Esophagus (tissue), 2 donors: ENCODE measurements at regions not wholly inside any gene's neighbourhood (a gene's known extent, or its start where the extent isn't known, plus 50 kb on each side); places are given as distances from the start of the nearest gene placed in this dataset.
"Not testable (repeated sequence)": the region's sequence is repeated elsewhere in the genome, so short reads cannot be mapped to it uniquely, and the experiment has no call there.

Source experiments
- H3K27ac ChIP-seq, 2 donors: one replicate each; pipeline ENCODE4 v1.5.1; 2013; ENCODE audit warnings: low read depth in 2 of 2, mild to moderate bottlenecking in 2 of 2, inconsistent platforms in 1 of 2, low read length in 1 of 2, moderate library complexity in 1 of 2
- H3K27me3 ChIP-seq, 2 donors: one replicate each; pipeline ENCODE4 v1.6.1; 2013; ENCODE audit warnings: low read length in 2 of 2, control low read depth in 1 of 2, mild to moderate bottlenecking in 1 of 2; ENCODE audit not compliant: insufficient read depth in 2 of 2, control insufficient read depth in 1 of 2
- H3K36me3 ChIP-seq, 2 donors: one replicate each; pipeline ENCODE4 v1.6.1; 2013; ENCODE audit warnings: low read length in 1 of 2; ENCODE audit not compliant: control insufficient read depth in 2 of 2, insufficient read depth in 2 of 2
- H3K4me1 ChIP-seq, 2 donors: one replicate each; pipeline ENCODE4 v1.6.1; 2013; ENCODE audit warnings: low read length in 1 of 2; ENCODE audit not compliant: control insufficient read depth in 2 of 2, insufficient read depth in 2 of 2
- H3K4me3 ChIP-seq, 2 donors: one replicate each; pipeline ENCODE4 v1.5.1; 2013; ENCODE audit warnings: low read length in 2 of 2, mild to moderate bottlenecking in 2 of 2, low read depth in 1 of 2, moderate library complexity in 1 of 2
- H3K9me3 ChIP-seq, 2 donors: one replicate each; pipeline ENCODE4 v1.6.1; 2013; ENCODE audit warnings: mild to moderate bottlenecking in 2 of 2, low read depth in 1 of 2, low read length in 1 of 2, moderate library complexity in 1 of 2; ENCODE audit not compliant: control insufficient read depth in 2 of 2, insufficient read depth in 1 of 2
- WGBS, 2 donors: extraction: QIAGEN DNeasy Blood & Tissue Kit; methylation state at CpG; one replicate each; pipeline ENCODE4 v1.1.7; 2013; 5-methylcytosine and 5-hydroxymethylcytosine counted together
- donor health status: healthy with polysubstance abuse.
- donor health status: Bipolar disorder and iron deficiency.

DNA sequence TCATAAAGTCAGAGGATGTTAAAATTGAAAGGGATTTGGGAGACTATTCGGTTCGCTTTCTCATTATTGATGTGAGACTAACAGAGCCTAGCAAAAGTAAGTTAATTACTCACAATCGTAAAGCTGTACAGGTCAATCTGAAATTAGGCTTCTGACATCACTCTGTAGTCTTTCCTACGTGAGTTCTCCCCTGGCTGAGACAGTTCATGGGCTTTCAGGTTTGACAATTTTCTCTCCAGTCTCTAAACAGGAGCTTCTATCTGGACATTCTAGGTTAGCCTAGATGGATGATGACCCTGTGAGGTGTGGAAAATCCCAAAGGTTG lies 77.5 kb upstream of the VKORC1L1 start:
- H3K4me3 ChIP-seq, H3K4me1 ChIP-seq, H3K27me3 ChIP-seq, H3K9me3 ChIP-seq, H3K36me3 ChIP-seq, H3K27ac ChIP-seq: not testable (repeated sequence)
- 83 to 87% methylated on average over 4 of the region's 4 CpGs for WGBS, 2 donors

DNA sequence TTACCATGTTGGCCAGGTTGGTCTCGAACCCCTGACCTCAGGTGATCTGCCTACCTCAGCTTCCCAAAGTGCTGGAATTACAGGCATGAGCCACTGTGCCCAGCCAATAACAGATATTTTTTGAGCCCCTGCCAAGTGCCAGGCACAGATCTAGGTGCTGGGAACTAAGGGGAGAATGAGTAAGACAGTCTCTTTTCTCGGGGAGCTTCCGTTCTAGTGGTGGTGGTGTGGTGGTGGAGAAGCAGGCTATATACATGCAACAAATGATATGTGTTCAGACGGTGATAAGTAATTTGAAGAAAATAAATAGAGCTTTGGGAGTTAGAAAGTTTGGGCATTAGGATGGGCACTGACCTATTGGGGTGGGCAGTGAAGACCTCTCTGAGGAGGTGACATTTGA lies 76.7 kb upstream of the VKORC1L1 start:
- 90 to 95% methylated on average over 4 of the region's 4 CpGs for WGBS, 2 donors
- Histone ChIP-seq H3K27ac (no peak overlapping the region), H3K36me3 (peaks cover 0 to 2% of the 10 kb centered on the region in 2 donors), H3K9me3 (no peaks in the 10 kb centered on the region), H3K27me3 (no peaks in the 10 kb centered on the region), H3K4me3 (no peak overlapping the region), H3K4me1 (no peaks in the 10 kb centered on the region)

DNA sequence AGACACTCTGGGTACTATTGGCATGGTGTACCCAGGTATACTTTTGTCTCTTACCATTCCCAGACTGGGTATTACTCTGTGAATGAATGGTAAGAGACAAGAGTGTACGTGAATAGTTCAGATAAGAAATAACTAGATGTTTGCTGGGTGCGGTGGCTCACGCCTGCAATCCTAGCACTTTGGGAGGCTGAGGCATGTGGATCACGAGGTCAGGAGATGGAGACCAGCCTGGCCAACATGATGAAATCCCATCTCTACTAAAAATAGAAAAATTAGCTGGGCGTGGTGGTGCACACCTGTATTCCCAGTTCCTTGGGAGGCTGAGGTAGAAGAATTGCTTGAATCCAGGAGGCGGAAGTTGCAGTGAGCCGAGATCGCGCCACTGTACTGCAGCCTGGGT lies 75.8 kb upstream of the VKORC1L1 start:
- 88 to 90% methylated on average over 9 of the region's 9 CpGs for WGBS, 2 donors
- not testable (repeated sequence) for H3K27ac ChIP-seq, H3K4me1 ChIP-seq, H3K27me3 ChIP-seq, H3K4me3 ChIP-seq, H3K9me3 ChIP-seq, H3K36me3 ChIP-seq

DNA sequence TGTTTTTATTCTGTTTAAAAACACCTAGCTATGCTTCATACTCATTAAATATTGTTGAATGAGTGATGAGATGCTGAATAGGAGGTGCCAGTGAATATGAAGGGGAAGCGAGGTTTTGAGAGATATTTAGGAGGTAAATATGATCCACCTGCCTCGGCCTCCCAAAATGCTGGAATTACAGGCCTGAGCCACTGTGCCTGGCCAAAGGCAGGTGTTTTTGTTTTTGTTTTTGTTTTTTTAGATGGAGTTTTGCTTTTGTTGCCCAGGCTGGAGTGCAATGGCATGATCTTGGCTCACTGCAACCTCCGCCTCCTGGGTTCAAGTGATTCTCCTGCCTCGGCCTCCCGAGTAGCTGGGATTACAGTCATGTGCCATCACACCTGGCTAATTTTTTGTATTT lies 75.3 kb upstream of the VKORC1L1 start:
- H3K4me1 ChIP-seq, H3K9me3 ChIP-seq, H3K27ac ChIP-seq, H3K36me3 ChIP-seq, H3K4me3 ChIP-seq, H3K27me3 ChIP-seq: not testable (repeated sequence)
- 84 to 89% methylated on average over 5 of the region's 5 CpGs for WGBS, 2 donors

DNA sequence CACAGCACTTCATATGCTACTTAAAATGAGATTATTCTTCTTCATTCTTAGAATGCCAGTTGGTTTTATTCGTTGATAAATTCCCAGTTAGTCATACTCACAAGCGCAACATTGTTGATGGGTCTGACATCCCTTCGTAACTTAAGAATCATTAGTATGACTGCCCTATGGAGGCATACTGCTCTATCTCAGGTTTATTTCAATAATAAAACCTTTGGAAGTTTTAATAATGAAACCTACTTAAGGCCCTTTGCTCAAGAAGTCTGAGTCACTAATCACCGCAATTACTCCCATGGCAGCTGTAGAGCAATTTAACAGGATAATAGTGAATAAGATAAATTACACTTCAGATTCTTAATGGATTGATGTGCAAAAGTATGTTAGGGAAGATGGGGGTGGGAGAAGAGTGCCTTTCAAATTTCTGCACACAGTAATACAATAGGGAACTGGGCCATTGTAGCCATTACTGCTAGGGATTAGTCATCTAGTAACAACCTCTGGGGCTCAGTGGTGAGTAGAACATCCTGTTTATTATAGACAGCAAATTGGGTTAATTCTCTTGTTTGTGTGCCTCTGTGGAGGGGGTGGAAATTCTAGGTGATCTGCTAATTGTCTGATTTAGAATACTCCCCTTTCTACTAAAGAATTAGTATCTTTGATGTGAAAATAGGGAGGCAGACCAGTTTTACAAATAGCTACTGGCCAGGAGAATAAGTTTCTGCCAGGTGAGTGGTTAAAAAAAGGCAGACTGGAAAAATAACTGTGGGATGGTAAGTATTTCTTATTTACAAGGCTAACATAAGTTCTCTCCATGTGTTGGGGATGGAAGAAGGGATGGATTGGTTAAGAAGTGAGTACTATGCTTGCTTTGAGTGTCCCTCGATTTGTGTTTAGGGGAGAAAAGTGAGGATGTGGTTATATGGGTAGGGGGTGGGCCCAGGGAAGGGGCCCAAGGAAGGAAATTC lies 74.5 kb upstream of the VKORC1L1 start:
- H3K4me3 ChIP-seq: no peak overlapping the region
- peak overlapping the region in 1 of 2 donors; percentile 8 for H3K27ac ChIP-seq
- H3K9me3 ChIP-seq: no peaks in the 10 kb centered on the region
- H3K4me1 ChIP-seq: no peaks in the 10 kb centered on the region
- H3K36me3 ChIP-seq: peaks cover 0 to 2% of the 10 kb centered on the region in 2 donors
- H3K27me3 ChIP-seq: no peaks in the 10 kb centered on the region
- 71 to 73% methylated on average over 5 of the region's 5 CpGs for WGBS, 2 donors

DNA sequence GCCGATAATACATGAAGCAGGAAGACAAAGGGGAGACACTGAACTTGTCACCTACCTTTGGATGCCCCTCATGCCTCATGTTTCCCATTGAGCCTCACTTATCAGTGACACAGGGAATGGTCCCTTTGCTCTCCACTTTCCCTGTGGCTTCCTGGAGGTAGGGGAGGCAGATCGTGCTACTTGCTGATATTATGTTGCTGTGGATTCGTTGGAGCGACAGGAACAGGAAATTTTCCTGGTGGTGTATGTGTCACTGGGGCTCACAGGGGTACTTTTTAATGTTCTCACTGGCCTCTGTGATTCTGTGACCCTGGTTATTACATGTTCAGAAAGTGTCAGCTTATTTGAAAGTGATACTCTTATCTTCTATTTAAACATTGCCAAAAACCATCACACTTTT lies 72.7 kb upstream of the VKORC1L1 start:
- not testable (repeated sequence) for H3K9me3 ChIP-seq, H3K4me3 ChIP-seq, H3K27me3 ChIP-seq, H3K27ac ChIP-seq, H3K4me1 ChIP-seq, H3K36me3 ChIP-seq
- WGBS, 2 donors: 70 to 85% methylated on average over 4 of the region's 4 CpGs

DNA sequence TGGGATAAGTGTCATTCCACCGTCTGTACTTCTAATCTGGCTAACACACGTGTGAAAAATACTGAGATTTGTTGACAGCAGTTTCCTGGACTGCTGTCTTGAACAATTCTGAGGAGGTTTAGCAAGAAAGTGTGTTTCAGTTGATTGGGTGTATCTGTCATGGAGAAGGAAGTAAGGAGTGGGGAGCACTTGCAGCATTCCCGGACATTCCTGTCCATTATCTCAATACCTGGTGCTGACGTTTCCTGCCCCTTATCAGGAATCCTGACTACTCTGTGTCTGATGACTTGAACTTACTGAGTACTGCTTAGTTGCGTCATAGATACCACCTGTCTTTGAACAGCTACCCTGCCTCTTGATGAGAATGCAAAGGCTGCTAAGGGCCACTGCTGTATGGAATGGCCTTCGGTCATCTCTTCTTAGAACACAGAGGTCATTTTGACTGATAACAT lies 72.0 kb upstream of the VKORC1L1 start:
- no peak overlapping the region for H3K27ac ChIP-seq
- H3K9me3 ChIP-seq: no peaks in the 10 kb centered on the region
- H3K4me3 ChIP-seq: no peak overlapping the region
- 73 to 77% methylated on average over 6 of the region's 6 CpGs for WGBS, 2 donors
- peaks cover 0 to 2% of the 10 kb centered on the region in 2 donors for H3K36me3 ChIP-seq
- no peaks in the 10 kb centered on the region for H3K27me3 ChIP-seq
- no peaks in the 10 kb centered on the region for H3K4me1 ChIP-seq

DNA sequence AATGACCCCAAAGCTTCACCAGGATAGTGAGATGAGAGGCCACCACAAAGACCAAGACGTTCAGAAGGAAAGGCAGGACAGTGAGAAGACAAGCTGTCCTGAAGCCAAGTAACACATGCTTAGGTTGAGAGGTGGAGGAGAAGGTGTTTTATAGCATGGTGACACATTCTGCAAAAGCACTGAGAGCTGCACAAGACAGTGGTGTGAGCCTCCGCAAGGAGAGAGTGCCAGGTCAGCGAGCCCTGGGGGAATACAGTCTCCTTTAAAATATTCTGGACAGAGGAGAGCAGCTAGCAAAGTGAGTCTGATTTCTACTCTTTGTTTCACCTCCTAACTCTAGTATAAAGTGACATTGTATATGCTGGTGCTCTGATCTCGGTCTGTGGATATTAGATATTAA lies 68.0 kb upstream of the VKORC1L1 start:
- peaks cover 0 to 4% of the 10 kb centered on the region in 2 donors for H3K36me3 ChIP-seq
- no peaks in the 10 kb centered on the region for H3K27me3 ChIP-seq
- H3K4me3 ChIP-seq: no peak overlapping the region
- no peaks in the 10 kb centered on the region for H3K9me3 ChIP-seq
- WGBS, 2 donors: 71 to 78% methylated on average over 4 of the region's 4 CpGs
- H3K4me1 ChIP-seq: no peaks in the 10 kb centered on the region
- H3K27ac ChIP-seq: no peak overlapping the region

DNA sequence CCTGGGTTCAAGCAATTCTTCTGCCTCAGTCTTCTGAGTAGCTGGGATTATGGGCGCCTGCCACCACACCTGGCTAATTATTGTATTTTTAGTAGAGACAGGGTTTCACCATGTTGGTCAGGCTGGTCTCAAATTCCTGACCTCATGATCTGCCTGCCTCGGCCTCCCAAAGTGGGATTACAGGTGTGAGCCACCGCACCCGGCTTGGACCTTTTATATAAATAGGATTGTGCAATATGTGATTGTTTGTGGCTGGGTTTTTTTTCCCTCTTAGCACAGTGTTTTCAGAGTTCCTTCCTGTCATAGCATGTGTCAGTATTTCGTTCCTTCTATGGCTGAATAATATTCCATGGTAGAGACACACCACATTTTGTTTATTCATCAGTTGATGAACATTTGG lies 65.8 kb upstream of the VKORC1L1 start:
- H3K4me1 ChIP-seq, H3K36me3 ChIP-seq, H3K4me3 ChIP-seq, H3K27me3 ChIP-seq, H3K27ac ChIP-seq, H3K9me3 ChIP-seq: not testable (repeated sequence)
- 79 to 86% methylated on average over 5 of the region's 5 CpGs for WGBS, 2 donors
